Stomach (tissue), 8 donors: ENCODE measurements at regions not wholly inside any gene's neighbourhood (a gene's known extent, or its start where the extent isn't known, plus 50 kb on each side); places are given as distances from the start of the nearest gene placed in this dataset.
"Not testable (repeated sequence)": the region's sequence is repeated elsewhere in the genome, so short reads cannot be mapped to it uniquely, and the experiment has no call there.

ENCODE experiments used
- DNase-seq, 2 donors: peaks; one replicate each; pipeline versions ENCODE4 v3.0.0 to v3.0.0-alpha.2; 2013 to 2019
- H3K27ac ChIP-seq, 5 donors: fragments of 200-600 bp in 4 of 5; sonication (generic) in 4 of 5; one replicate each; pipeline ENCODE4 v1.5.1; 2013 to 2019; ENCODE audit warnings: mild to moderate bottlenecking in 1 of 5, moderate library complexity in 1 of 5
- H3K27me3 ChIP-seq, 3 donors: fragments of 200-600 bp; sonication (generic); one replicate each; pipeline ENCODE4 v1.5.1; 2017 to 2019; ENCODE audit warnings: mixed run types in 1 of 3
- H3K36me3 ChIP-seq, 4 donors: fragments of 200-600 bp; sonication (generic); 1 replicate in 3 of 4; 2 replicates in 1 of 4; pipeline ENCODE4 v1.5.1; 2016 to 2019
- H3K4me1 ChIP-seq, 4 donors: fragments of 200-600 bp; sonication (generic); one replicate each; pipeline ENCODE4 v1.5.1; 2016 to 2019
- H3K4me3 ChIP-seq, 4 donors: fragments of 200-600 bp; sonication (generic) in 3 of 4; one replicate each; pipeline ENCODE4 v1.5.1; 2016 to 2019; ENCODE audit warnings: mild to moderate bottlenecking in 1 of 4
- H3K9me3 ChIP-seq, 4 donors: fragments of 200-600 bp; sonication (generic); one replicate each; pipeline ENCODE4 v1.5.1; 2016 to 2019
- EP300 ChIP-seq: sonication (generic); formaldehyde crosslinking; IDR thresholded peaks from one replicate; pipeline ENCODE4 v1.6.1; 2017; ENCODE audit warnings: antibody characterized with exemption
- POLR2A ChIP-seq, 4 donors: fragments of 450-650 bp; IDR thresholded peaks; one replicate each; pipeline ENCODE4 v1.6.1; 2016; ENCODE audit warnings: antibody characterized with exemption in 4 of 4, control low read depth in 2 of 4, mild to moderate bottlenecking in 1 of 4, moderate library complexity in 1 of 4
- POLR2AphosphoS5 ChIP-seq, 3 donors: sonication (generic); formaldehyde crosslinking; IDR thresholded peaks; one replicate each; pipeline ENCODE4 v1.6.1; 2016; ENCODE audit warnings: antibody characterized with exemption in 3 of 3
- WGBS, 5 donors: extraction: QIAGEN DNeasy Blood & Tissue Kit in 3 of 5; methylation state at CpG; one replicate each; pipeline versions ENCODE4 v1.1.5 to v1.1.7; 2013 to 2018; 5-methylcytosine and 5-hydroxymethylcytosine counted together
- intact Hi-C: fragments of 100-400 bp; cut with DNase I; formaldehyde crosslinking; loops from one replicate; pipeline ENCODE4 v1.15.1; 2023; ENCODE audit warnings: low total_unique reads
- TF ChIP-seq, protein P1 (sequence below), 7 experiments: fragments of 450-650 bp in 4 of 7; fragments of 200-600 bp in 3 of 7; sonication (generic) in 3 of 7; IDR thresholded peaks; one replicate each; pipeline ENCODE4 v1.5.1; 2016 to 2019; ENCODE audit warnings: antibody characterized with exemption in 7 of 7, control low read depth in 2 of 7, mild to moderate bottlenecking in 1 of 7
- donor health status: healthy with polysubstance abuse.
- donor health status: Bipolar disorder and iron deficiency.
- donor health status: healthy.

- no peak overlapping the region for H3K4me3 ChIP-seq
- no peaks in the 10 kb centered on the region for H3K36me3 ChIP-seq
- peaks cover 0 to 3% (median 0%) of the 10 kb centered on the region in 4 donors for H3K9me3 ChIP-seq
- TF ChIP-seq POLR2AphosphoS5 (IDR thresholded peaks at IDR 0.05), result no peak
- TF ChIP-seq POLR2A (IDR thresholded peaks at IDR 0.05), result no peak
- TF ChIP-seq, protein P1, sequence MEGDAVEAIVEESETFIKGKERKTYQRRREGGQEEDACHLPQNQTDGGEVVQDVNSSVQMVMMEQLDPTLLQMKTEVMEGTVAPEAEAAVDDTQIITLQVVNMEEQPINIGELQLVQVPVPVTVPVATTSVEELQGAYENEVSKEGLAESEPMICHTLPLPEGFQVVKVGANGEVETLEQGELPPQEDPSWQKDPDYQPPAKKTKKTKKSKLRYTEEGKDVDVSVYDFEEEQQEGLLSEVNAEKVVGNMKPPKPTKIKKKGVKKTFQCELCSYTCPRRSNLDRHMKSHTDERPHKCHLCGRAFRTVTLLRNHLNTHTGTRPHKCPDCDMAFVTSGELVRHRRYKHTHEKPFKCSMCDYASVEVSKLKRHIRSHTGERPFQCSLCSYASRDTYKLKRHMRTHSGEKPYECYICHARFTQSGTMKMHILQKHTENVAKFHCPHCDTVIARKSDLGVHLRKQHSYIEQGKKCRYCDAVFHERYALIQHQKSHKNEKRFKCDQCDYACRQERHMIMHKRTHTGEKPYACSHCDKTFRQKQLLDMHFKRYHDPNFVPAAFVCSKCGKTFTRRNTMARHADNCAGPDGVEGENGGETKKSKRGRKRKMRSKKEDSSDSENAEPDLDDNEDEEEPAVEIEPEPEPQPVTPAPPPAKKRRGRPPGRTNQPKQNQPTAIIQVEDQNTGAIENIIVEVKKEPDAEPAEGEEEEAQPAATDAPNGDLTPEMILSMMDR (IDR thresholded peaks at IDR 0.05), result no peak
- no peak for TF ChIP-seq EP300
- H3K27ac ChIP-seq, result no peak overlapping the region
- H3K4me1 ChIP-seq, result no peaks in the 10 kb centered on the region
- 32 to 60% (median 43%) methylated on average over 1 of the region's 1 CpG for WGBS, 5 donors
- intact Hi-C loops, result no loop called here
- no peaks in the 10 kb centered on the region for H3K27me3 ChIP-seq
- DNase-seq, result no peak
These were observed 939.1 kb downstream of the FSCB start for GRCh38 chr14:43568022-43568421.

DNA sequence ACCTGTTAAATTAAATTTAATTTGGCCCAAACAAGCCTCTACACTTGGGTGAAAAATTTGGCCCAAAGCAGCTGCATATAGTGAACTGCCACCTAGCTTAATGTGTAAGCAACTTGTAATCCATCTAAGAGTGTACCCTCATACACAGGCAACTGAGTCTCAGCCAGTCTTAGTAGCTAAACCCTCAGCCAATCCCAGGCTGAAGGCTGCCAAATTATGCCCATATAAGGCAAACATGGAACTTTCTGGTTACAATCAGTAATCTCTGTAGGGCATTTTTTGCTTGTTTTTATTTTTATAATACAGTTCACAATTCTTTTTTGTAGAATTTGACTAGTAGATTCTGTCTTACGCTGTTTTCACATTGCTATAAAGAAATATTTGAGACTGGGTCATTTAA lies 958.7 kb downstream of the FSCB start:
- H3K4me1 ChIP-seq, result no peaks in the 10 kb centered on the region
- no peaks in the 10 kb centered on the region for H3K27me3 ChIP-seq
- intact Hi-C loops, result no loop called here
- H3K9me3 ChIP-seq, result no peaks in the 10 kb centered on the region
- WGBS, 5 donors, result 77 to 95% (median 90%) methylated on average over 1 of the region's 1 CpG
- TF ChIP-seq EP300 (no peak), POLR2AphosphoS5 (IDR thresholded peaks at IDR 0.05) (no peak)
- no peak overlapping the region for H3K27ac ChIP-seq
- no peak overlapping the region for H3K4me3 ChIP-seq
- H3K36me3 ChIP-seq, result no peaks in the 10 kb centered on the region
- DNase-seq, result no peak

DNA sequence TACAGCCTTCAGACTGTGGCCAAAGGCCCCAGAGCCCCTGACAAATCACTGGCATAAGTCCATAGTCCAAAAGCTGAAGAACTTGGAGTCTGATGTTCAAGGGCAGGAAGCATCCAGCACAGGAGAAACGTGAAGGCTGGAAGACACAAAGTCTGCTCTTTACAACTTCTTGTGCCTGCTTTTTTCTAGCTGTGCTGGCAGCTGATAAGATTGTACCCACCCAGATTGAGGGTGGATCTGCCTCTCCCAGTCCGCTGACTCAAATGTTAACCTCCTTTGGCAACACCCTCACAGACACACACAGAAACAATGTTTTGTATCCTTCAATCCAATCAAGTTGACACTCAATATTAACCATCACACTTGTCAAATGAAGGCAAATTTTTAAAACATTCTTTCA lies 959.5 kb downstream of the FSCB start:
- H3K9me3 ChIP-seq, intact Hi-C loops, H3K27ac ChIP-seq, H3K4me3 ChIP-seq, H3K27me3 ChIP-seq, H3K4me1 ChIP-seq, H3K36me3 ChIP-seq, DNase-seq: not testable (repeated sequence)
- 33 to 66% (median 49%) methylated on average over 2 of the region's 2 CpGs for WGBS, 5 donors

DNA sequence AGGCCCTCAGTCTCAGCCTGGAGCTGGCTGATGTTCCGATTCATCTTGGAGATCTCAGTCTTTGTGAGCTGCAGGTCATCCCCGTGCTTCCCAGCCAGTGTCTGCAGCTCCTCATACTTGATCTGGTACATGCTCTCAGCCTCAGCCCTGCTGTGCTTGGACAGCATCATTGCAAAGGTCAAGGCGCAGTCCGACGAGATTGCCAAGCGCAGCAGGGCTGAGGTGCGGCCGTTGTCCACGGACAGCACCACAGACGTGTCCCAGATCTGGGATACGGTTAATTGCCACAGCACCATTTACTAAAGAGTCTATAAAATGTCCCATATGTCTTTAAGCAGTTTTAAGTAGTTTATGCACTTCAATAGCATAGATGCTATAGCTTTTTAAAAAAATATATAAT lies 965.7 kb downstream of the FSCB start:
- intact Hi-C loops, result no loop called here
- no peaks in the 10 kb centered on the region for H3K36me3 ChIP-seq
- H3K4me3 ChIP-seq, result no peak overlapping the region
- H3K27ac ChIP-seq, result no peak overlapping the region
- H3K4me1 ChIP-seq, result no peaks in the 10 kb centered on the region
- TF ChIP-seq POLR2AphosphoS5 (IDR thresholded peaks at IDR 0.05) (no peak), EP300 (no peak), POLR2A (IDR thresholded peaks at IDR 0.05) (no peak)
- TF ChIP-seq, protein P1 (IDR thresholded peaks at IDR 0.05), result no peak
- WGBS, 5 donors, result 85 to 95% (median 88%) methylated on average over 11 of the region's 11 CpGs
- DNase-seq, result no peak
- no peaks in the 10 kb centered on the region for H3K27me3 ChIP-seq
- no peaks in the 10 kb centered on the region for H3K9me3 ChIP-seq

DNA sequence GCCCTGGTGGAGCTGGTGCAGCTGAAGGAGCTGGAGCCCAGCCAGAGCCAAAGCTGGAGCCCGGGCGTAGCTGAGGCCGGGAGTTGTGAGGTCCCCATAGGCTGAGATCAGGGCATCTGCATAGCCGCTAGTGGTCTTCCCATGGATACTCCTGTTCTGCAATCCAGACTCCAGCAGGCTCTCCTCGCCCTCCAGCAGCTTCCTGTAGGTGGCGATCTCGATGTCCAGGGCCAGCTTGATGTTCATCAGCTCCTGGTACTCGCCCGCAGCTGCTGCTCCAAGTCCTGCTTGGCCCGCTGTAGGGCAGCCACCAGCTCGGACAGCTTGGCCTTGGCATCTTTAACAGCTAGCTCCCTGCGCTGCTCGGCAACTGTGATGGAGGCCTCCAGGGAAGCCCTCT lies 966.1 kb downstream of the FSCB start:
- intact Hi-C loops, result no loop called here
- 85 to 93% (median 86%) methylated on average over 7 to 13 of the region's 13 CpGs for WGBS, 5 donors
- TF ChIP-seq, protein P1 (IDR thresholded peaks at IDR 0.05), result no peak
- TF ChIP-seq EP300, result no peak
- no peak for TF ChIP-seq POLR2AphosphoS5 (IDR thresholded peaks at IDR 0.05)
- TF ChIP-seq POLR2A (IDR thresholded peaks at IDR 0.05), result no peak

More for the DNA sequence above, 966.1 kb downstream of the FSCB start:
- no peaks in the 10 kb centered on the region for H3K36me3 ChIP-seq
- no peaks in the 10 kb centered on the region for H3K9me3 ChIP-seq
- no peak for DNase-seq
- H3K4me1 ChIP-seq, result no peaks in the 10 kb centered on the region
- no peak overlapping the region for H3K27ac ChIP-seq
- no peaks in the 10 kb centered on the region for H3K27me3 ChIP-seq
- H3K4me3 ChIP-seq, result no peak overlapping the region
